ENCODE measurements at regions not wholly inside any gene's neighbourhood (a gene's known extent, or its start where the extent isn't known, plus 50 kb on each side); places are given as distances from the start of the nearest gene placed in this dataset.
"Not testable (repeated sequence)": the region's sequence is repeated elsewhere in the genome, so short reads cannot be mapped to it uniquely, and the experiment has no call there.

DNA sequence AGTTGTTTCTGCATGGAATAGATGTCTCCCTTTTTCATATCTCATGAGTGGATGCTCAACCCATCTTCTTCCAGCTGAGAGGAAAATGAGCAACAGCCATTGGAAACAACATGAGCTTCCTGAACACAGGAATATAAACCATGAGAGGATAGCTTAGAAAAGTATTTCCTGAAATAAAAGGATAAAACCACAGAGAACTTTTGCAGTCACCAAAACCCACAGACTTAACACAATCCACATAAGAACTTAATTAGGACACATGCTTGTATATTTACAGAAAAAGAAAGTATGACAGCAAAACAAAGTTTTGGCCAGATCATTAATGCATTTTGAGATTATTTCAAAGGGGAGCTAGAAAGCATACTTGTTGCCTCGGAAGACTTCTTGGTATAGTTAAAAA is 180.5 kb upstream of the RASGRP1 start:
- DNase-seq (ENCODE audit: low read depth), result no peak

DNA sequence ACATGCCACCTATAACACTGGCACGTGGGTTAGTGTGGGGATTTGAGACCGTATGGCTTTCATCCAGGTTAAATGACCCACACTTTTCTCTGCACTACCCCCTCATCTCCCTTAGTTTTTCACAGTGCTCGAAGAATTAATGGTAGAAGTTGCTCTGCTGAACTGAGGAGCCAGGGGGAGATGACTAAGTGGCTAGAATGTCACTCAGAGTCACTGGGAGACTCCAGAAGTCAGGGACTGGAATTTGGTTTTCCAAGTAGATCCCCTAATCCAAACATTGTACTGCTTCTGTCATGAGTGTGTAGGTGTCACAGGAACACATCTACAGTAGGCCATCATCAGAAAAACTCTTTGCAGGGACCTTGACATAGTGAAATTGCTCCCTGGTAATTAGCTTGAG is 181.0 kb upstream of the RASGRP1 start:
- no peak for DNase-seq (ENCODE audit: low read depth)

DNA sequence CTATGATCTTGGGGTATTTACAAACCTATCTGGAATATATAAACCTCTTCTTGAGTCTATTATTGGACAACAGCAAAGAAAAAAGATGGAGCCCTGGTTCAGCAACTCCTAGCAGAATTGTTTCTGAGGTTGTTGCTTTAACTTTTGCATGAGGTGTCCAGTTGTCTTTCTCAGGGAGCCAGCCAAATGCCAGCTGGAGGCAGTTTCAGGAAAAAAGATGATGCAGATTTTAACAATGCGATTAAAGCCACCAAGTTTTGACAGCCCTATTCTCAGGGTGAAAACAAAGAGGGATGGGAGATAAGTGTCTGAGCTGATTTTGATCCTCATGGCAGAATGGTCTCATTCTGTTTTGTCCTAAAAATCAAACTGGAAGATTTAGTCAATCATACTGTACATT is 181.6 kb upstream of the RASGRP1 start:
- DNase-seq (ENCODE audit: low read depth), result no peak

DNA sequence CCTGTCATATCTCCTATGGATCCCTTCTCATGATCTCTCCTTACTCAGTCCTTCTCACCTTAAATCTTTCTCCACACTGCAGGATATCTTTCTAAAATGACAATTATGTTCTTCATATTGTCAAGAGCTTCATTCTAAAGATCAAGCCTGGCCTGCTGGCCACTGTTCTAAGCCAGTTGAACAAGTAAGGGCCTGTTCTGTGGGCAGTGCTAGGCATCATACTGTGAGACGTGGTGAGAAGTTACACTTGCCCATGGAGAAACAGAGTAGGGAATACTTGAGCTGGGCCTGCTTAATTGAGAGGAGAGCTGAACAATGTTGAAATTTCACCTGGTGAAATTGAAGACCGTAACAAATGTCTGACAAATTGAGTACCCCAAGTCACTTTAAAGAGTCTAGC is 184.1 kb upstream of the RASGRP1 start:
- DNase-seq (ENCODE audit: low read depth), result no peak

DNA sequence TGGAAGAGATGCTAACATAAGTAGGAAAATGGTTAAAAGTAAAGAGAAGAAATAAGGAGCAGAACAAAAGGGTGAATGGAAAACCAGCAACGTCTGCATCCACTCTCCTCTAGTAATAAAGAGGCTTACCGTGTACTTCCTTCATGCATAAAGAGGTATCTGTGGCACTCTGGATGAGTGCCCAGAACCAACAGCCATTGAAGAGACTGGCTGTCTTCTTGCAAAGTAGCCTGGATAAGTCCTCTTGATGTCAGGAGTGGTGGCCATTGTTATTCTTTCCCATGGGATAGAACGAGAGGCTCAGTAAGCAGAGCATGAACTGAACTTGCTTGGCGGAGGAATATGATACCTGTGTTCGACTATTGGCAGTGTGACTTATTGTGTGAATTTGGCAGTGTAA is 186.2 kb upstream of the RASGRP1 start:
- DNase-seq (ENCODE audit: low read depth), result no peak

GRCh38 chr15:38755718-38756117 is 191.1 kb upstream of the RASGRP1 start:
- no peak for DNase-seq (ENCODE audit: low read depth)

GRCh38 chr15:38756441-38756840 is 191.8 kb upstream of the RASGRP1 start:
- no peak for DNase-seq (ENCODE audit: low read depth)

GRCh38 chr15:38758043-38758442 is 193.4 kb upstream of the RASGRP1 start:
- DNase-seq (ENCODE audit: low read depth), result no peak

DNA sequence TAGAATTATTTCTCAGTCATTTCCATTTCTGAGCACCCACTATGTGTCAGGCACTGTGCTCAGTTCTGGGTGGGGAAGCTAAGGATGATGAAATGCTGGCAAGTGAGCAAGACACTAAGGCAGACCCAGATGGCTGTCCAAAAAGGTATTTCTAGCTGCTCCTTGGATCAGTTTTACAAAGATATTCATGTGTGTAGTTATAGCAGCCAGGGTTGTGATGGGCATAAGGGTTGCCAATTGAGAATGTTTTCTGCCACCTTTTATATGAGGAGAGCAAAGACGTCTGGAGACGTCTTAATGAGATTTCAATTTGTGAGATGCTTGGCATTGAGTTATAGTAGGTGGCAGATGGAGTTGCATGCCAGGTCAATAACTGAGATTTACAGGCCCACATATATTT is 197.1 kb upstream of the RASGRP1 start:
- no peak for DNase-seq (ENCODE audit: low read depth)

DNA sequence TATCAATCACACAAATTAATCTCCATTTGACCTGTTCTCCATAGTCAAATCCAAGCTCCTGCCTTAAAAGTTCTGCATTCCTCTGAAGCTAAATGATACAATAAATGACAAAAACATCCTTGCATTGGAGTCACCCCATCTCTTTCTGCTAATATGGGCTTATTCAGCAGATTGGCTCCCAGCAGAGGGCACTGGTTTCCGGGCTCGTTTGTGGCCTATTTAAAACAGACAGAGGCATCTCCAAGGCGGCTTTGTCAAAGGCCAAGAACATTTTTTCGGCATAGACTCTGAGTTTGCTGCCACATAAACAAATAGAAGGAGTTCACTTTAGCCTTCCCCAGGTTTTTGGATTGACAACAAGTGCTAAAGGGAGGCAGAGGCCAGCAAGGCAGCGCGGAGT is 204.4 kb upstream of the RASGRP1 start:
- DNase-seq (ENCODE audit: low read depth), result no peak

DNA sequence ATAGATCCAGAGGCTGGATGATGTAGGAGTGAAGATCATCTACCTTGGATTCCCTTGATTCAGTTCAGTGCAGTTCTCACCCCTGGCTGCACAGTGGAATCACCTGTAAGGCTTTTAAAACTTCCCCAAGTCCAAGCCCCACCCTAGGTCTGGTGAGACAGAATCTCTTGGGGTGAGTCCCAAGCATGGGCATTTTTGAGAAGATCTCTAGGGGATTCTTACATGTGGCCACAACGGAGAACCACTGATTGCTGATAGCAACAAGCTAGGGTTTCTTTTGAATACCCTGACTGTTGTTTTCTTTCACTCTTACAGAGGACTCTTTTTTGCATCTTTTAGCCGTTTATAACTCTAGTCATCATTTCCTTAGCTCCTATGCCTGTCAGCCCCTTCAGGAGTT is 204.9 kb upstream of the RASGRP1 start:
- no peak for DNase-seq (ENCODE audit: low read depth)

DNA sequence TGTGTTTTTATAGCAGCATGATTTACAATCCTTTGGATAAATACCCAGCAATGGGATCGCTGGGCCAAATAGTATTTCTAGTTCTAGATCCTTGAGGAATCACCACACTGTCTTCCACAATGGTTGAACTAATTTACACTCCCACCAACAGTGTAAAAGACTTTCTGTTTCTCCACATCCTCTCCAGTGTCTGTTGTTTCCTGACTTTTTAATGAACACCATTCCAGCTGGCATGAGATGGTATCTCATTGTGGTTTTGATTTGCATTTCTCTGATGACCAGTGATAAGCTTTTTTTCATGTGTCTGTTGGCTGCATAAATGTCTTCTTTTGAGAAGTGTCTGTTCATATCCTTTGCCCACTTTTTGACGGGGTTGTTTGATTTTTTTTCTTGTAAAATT is 209.5 kb upstream of the RASGRP1 start:
- DNase-seq (ENCODE audit: low read depth), result not testable (repeated sequence)

- DNase-seq (ENCODE audit: low read depth), result no peak
These were observed 216.6 kb upstream of the RASGRP1 start for GRCh38 chr15:38781196-38781595.

GRCh38 chr15:38782156-38782555 is 217.5 kb upstream of the RASGRP1 start:
- DNase-seq (ENCODE audit: low read depth), result no peak

- no peak for DNase-seq (ENCODE audit: low read depth)
These were observed 224.3 kb upstream of the RASGRP1 start for GRCh38 chr15:38788918-38789317.

DNA sequence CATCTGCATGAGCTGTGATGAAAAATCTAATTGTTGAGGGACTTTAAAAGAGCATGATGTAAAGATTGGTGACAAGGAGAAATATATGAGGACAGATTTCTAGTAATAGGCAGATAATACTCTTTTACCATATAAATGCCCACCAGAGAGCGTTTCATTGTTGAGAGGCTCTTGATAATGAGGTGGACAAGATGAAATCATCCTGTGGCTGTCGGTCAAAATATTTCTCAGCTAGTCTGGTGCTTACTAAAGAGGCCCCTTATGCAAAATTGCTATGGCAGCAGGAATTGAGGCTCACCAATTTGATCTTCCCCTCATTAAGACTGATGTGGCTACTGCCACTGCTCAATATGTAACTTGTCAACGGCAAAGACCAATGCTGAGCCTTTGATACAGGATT is 225.0 kb upstream of the RASGRP1 start:
- no peak for DNase-seq (ENCODE audit: low read depth)

DNA sequence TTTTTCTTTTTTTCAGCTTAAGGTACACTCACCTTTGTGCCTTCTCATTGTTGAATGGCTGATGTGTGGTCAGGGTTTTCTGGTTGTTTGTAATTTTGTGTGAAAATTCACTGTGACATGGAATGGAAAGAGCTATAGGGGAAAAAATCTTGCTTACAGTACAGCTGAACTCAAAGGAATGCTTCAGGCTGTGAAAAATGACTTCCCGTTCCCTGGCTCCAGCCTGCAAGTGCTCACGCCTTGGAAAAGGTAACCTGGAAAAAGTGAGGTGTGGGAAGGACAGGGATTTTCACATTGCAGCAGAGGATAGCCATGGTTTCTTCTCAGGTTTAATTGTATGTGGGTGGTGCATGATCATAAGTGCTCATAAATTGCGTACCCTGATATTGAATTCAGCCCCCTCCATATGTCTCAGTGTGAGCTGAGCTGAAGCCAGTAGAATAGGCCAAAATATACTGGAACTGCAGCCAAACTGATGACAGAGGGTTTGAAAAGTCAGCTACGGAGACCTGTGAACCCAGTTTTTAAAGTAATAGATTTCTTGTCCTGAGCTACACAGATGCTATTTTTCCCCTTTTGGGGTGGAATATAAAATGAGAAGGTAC is 228.7 kb upstream of the RASGRP1 start:
- no peak for DNase-seq (ENCODE audit: low read depth)

GRCh38 chr15:38795471-38796245 is 231.0 kb upstream of the RASGRP1 start:
- no peak for DNase-seq (ENCODE audit: low read depth)

- no peak for DNase-seq (ENCODE audit: low read depth)
These were observed 232.0 kb upstream of the RASGRP1 start for GRCh38 chr15:38796589-38796988.

- not testable (repeated sequence) for DNase-seq (ENCODE audit: low read depth)
These were observed 232.9 kb upstream of the RASGRP1 start for GRCh38 chr15:38797506-38797905.

GRCh38 chr15:38799202-38799601 is 234.6 kb upstream of the RASGRP1 start:
- DNase-seq (ENCODE audit: low read depth), result not testable (repeated sequence)

GRCh38 chr15:38809621-38810020 is 245.0 kb upstream of the RASGRP1 start:
- DNase-seq (ENCODE audit: low read depth), result no peak

GRCh38 chr15:38810686-38811085 is 246.1 kb upstream of the RASGRP1 start:
- DNase-seq (ENCODE audit: low read depth), result no peak

DNA sequence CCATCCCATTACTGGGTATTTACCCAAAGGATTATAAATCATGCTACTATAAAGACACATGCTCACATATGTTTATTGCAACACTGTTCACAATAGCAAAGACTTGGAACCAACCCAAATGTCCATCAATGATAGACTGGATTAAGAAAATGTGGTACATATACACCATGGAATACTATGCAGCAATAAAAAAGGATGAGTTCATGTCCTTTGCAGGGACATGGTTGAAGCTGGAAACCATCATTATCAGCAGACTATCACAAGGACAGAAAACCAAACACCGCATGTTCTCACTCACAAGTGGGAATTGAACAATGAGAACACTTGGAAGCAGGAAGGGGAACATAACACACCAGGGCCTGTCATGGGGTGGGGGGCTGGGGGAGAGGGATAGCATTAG is 249.6 kb upstream of the RASGRP1 start:
- DNase-seq (ENCODE audit: low read depth), result not testable (repeated sequence)
